RWPE2 (cell line): ENCODE measurements at regions not wholly inside any gene's neighbourhood (a gene's known extent, or its start where the extent isn't known, plus 50 kb on each side); places are given as distances from the start of the nearest gene placed in this dataset.

Experiments used
- ATAC-seq: fragments of 200-7000 bp; cut with Tn5 transposase; 3 replicates; pipeline ENCODE4 v1.9.1; 2021; ENCODE audit warnings: low read depth
- DNase-seq: peaks from one replicate; pipeline ENCODE4 v3.0.0-alpha.2; 2020; ENCODE audit warnings: low spot score
- H3K27ac ChIP-seq: fragments of 450-650 bp; 2 replicates; pipeline ENCODE4 v1.5.1; 2017; ENCODE audit warnings: mild to moderate bottlenecking; ENCODE audit not compliant: poor library complexity, severe bottlenecking
- H3K27me3 ChIP-seq: fragments of 250-450 bp; sonication (Bioruptor Pico); 2 replicates; pipeline ENCODE4 v1.5.1; 2021; ENCODE audit warnings: mild to moderate bottlenecking, moderate library complexity; ENCODE audit not compliant: insufficient read depth, poor library complexity, severe bottlenecking
- H3K36me3 ChIP-seq: fragments of 250-450 bp; sonication (Bioruptor Pico); 2 replicates; pipeline ENCODE4 v1.5.1; 2020; ENCODE audit warnings: low read depth, mild to moderate bottlenecking, moderate library complexity
- H3K4me1 ChIP-seq: fragments of 250-450 bp; sonication (Bioruptor Pico); 2 replicates; pipeline ENCODE4 v1.5.1; 2021; ENCODE audit warnings: mild to moderate bottlenecking, moderate library complexity; ENCODE audit not compliant: insufficient read depth, poor library complexity, severe bottlenecking
- H3K4me3 ChIP-seq: fragments of 250-450 bp; sonication (Bioruptor Pico); 2 replicates; pipeline ENCODE4 v1.5.1; 2021; ENCODE audit warnings: mild to moderate bottlenecking, moderate library complexity; ENCODE audit not compliant: severe bottlenecking
- H3K9me3 ChIP-seq: fragments of 250-450 bp; sonication (Bioruptor Pico); 2 replicates; pipeline ENCODE4 v1.5.1; 2021; ENCODE audit warnings: mild to moderate bottlenecking, moderate library complexity; ENCODE audit not compliant: severe bottlenecking
- TF ChIP-seq, protein P1 (sequence below): fragments of 450-650 bp; IDR thresholded peaks from one replicate; pipeline ENCODE4 v1.5.1; 2017; ENCODE audit warnings: mild to moderate bottlenecking, moderate library complexity; ENCODE audit not compliant: poor library complexity, severe bottlenecking

GRCh38 chr11:69413015-69413801, 68.3 kb upstream of the LINC01488 start:
- DNase-seq (no peak), ATAC-seq (no peak)
- H3K27me3 ChIP-seq: no peaks in the 10 kb centered on the region
- no peaks in the 10 kb centered on the region for H3K36me3 ChIP-seq
- TF ChIP-seq, protein P1, sequence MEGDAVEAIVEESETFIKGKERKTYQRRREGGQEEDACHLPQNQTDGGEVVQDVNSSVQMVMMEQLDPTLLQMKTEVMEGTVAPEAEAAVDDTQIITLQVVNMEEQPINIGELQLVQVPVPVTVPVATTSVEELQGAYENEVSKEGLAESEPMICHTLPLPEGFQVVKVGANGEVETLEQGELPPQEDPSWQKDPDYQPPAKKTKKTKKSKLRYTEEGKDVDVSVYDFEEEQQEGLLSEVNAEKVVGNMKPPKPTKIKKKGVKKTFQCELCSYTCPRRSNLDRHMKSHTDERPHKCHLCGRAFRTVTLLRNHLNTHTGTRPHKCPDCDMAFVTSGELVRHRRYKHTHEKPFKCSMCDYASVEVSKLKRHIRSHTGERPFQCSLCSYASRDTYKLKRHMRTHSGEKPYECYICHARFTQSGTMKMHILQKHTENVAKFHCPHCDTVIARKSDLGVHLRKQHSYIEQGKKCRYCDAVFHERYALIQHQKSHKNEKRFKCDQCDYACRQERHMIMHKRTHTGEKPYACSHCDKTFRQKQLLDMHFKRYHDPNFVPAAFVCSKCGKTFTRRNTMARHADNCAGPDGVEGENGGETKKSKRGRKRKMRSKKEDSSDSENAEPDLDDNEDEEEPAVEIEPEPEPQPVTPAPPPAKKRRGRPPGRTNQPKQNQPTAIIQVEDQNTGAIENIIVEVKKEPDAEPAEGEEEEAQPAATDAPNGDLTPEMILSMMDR: no peak
- peaks cover 4% of the 10 kb centered on the region for H3K4me1 ChIP-seq
- H3K27ac ChIP-seq: no peak overlapping the region
- no peaks in the 10 kb centered on the region for H3K9me3 ChIP-seq
- no peak overlapping the region for H3K4me3 ChIP-seq

- Histone ChIP-seq H3K36me3 (no peaks in the 10 kb centered on the region), H3K9me3 (no peaks in the 10 kb centered on the region), H3K27me3 (no peaks in the 10 kb centered on the region), H3K4me3 (no peak overlapping the region), H3K27ac (no peak overlapping the region), H3K4me1 (peaks cover 4% of the 10 kb centered on the region)
- ATAC-seq (no peak), DNase-seq (no peak)
- TF ChIP-seq, protein P1: no peak
Measured at GRCh38 chr11:69413993-69414392, 67.5 kb upstream of the LINC01488 start.

GRCh38 chr11:69414773-69415187, 66.7 kb upstream of the LINC01488 start:
- no peaks in the 10 kb centered on the region for H3K27me3 ChIP-seq
- DNase-seq (no peak), ATAC-seq (no peak)
- no peak overlapping the region for H3K27ac ChIP-seq
- H3K9me3 ChIP-seq: no peaks in the 10 kb centered on the region
- no peak overlapping the region for H3K4me3 ChIP-seq
- H3K36me3 ChIP-seq: no peaks in the 10 kb centered on the region
- H3K4me1 ChIP-seq: peaks cover 4% of the 10 kb centered on the region
- TF ChIP-seq, protein P1: no peak

- Histone ChIP-seq H3K36me3 (no peaks in the 10 kb centered on the region), H3K27me3 (no peaks in the 10 kb centered on the region), H3K4me3 (no peak overlapping the region), H3K4me1 (peaks cover 12% of the 10 kb centered on the region), H3K27ac (no peak overlapping the region), H3K9me3 (no peaks in the 10 kb centered on the region)
- TF ChIP-seq, protein P1: no peak
- DNase-seq: peak; percentile 27
- ATAC-seq: no peak
Measured at GRCh38 chr11:69415411-69416142, 65.9 kb upstream of the LINC01488 start.

DNA sequence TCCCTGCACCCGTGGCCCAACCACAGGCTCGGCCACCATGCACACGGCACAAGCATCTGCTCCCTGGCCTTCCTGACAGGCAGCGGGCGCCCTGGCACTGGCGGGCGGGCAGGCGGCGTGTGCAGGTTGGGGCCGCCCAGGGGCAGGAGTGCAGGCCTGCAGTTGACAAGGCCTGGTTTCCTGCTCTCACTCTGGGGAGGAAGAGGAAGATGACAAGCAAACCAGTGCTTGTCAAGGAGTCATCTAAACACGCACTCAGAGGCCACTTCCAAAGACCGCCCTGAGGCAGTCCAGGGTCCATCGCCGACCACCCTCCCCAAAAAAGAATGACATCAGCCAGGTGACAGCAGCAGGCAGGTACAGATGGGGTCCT, 65.3 kb upstream of the LINC01488 start:
- TF ChIP-seq, protein P1: no peak
- peak; percentile 40 for DNase-seq
- Histone ChIP-seq H3K27ac (no peak overlapping the region), H3K27me3 (no peaks in the 10 kb centered on the region), H3K4me1 (peaks cover 16% of the 10 kb centered on the region), H3K36me3 (no peaks in the 10 kb centered on the region), H3K4me3 (no peak overlapping the region), H3K9me3 (no peaks in the 10 kb centered on the region)
- no peak for ATAC-seq
